GM21786 (cell line): ENCODE measurements at regions not wholly inside any gene's neighbourhood (a gene's known extent, or its start where the extent isn't known, plus 50 kb on each side); places are given as distances from the start of the nearest gene placed in this dataset.

Experiments used
- ATAC-seq: cut with Tn5 transposase; IDR thresholded peaks from one replicate; pipeline ENCODE4 v1.9.1; 2021; ENCODE audit not compliant: unreplicated experiment

DNA sequence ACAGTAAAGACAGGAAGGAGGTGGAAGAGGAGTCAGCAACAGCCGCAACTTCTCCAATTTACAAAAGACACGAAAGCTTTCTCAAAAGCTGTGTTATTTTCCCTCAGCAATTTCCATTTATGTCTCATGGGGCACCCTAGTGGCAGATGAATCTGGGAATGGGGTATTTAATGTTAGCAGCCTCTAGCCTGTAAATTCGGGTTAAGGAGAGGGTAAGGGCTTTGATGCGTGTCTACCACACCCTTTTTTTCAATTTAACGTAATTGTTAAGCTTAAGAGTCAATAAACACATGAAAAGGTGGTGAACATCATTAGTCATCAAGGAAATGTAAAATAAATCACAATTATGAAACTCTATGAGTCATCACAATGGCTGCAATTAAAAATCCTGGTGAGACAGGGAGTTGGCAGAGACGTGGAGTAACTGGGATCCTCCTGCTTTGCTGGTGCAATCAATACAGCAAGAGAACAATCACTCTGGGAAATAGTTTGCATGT lies 986.4 kb downstream of the AACS start:
- ATAC-seq, result no peak

DNA sequence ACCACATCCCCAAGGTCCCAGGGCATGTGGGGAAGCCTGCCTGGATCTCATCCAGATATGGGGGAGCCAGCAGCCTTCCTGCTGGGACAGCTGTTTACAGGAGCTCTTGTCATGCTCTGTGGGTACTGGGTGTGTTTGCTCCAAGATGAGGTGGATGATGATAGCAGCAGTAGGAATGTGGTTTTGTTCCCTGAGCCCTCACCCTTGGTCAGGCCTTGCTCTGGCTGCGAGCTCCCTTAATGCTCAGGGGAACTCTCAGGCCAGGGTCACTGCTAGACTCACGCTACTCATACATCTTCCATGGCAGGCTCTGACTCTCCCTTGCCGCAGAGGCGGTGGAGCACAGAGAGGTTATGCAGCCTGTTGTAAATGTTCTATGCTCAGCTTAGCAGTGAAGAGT lies 990.3 kb downstream of the AACS start:
- no peak for ATAC-seq

GRCh38 chr12:126061777-126062176 lies 996.5 kb downstream of the AACS start:
- ATAC-seq, result no peak

DNA sequence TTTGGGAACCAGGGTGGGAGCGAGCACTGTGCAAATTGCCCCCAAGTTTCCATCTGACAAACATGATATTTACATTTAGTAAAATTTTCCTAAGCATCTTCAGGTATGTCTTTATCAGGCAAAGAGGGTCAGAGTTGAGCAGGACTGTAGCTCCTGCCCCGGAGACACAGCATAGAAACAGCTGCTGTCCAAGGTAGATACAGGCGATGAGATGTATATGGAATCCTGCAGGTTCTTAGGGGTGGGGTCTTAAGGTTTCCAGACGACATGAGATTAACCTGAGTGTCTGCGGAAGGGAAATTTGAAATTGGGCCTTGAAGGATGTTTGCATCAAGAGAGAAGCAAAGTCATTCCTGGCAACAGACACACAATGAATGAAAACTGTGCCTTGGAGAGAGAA lies 998.8 kb downstream of the AACS start:
- no peak for ATAC-seq

DNA sequence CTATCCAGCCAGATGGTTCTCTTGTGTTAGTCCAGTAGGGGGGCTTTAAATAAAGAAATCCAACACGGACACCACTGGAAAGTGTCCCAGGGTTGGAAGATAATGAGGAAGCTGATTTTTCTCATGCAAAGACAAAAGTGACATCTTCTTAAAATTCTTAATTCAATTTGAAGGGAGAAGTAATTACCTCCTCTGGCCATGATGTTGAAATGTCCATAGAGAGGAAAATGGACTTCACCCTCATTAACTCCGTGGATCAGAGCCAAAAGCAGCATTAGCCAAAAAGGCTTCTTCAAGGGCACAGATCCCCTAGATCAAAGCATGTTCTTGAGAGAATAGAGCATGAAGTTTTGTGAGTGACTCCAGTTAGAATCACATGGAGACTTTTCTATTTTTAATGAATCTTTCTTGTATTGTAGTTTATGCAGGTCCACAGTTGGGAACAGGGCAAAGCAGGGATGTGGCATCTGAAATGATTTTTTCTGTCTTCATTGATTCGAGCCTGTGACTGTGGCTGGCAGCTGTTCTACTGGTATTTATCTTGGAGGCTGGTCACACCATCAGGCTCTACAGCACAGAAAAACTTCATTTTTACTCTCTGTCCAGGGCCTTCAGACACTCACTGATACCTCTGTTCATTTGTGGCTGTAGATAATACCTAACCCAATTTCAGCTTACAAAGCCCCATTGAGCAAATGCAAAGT lies 1002.5 kb downstream of the AACS start:
- ATAC-seq, result no peak

DNA sequence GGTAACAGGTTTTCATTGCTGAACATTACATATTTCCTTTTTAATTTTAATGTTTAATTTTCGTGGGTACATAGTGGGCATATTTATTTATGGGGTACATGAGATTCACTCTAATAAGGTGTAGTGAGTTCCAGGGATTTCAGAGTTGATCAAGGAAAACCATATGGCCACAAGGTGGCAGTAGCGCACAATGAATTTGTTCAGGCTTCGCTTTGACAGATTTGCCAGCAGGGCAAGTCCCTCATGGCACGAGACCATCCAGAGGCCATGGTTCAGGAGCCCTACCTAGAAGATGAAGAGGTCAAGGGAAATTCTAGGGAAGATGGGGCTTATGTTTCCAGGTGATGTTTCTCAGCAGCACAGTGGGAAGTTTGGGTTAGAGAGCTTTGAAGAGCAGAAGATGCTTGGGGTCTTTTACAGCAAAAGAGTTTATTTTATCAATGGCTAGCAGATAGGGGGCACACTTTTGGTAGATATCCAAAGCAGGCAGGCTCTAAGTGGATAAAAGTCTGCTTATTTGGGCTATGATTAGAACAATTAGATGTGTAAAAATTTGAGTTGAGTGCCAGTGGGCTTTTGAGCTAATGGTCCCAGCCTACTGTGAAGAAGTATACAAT lies 1004.4 kb downstream of the AACS start:
- no peak for ATAC-seq

DNA sequence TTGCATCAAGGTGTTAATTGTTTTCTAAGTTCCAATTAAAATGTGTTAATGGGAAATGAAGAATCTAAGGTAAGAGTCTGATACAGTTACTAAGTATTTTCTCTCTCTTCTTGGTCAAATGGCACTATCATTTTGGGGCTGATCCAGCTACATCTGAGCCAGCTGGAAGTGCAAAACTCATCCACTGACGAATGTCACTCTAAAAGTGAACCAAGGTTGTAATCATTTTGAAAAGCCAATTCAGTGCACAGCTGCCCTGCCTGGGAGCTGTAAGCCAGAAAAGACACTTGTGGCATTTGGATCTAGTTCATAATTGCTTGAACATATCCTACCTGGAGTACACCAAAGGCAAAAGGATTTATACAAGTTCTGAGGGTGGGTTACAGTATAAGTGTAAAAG lies 1011.3 kb downstream of the AACS start:
- ATAC-seq, result no peak

- no peak for ATAC-seq
Observed at GRCh38 chr12:126083926-126084325, 1018.7 kb downstream of the AACS start.

GRCh38 chr12:126084480-126084879 lies 1019.2 kb downstream of the AACS start:
- no peak for ATAC-seq

GRCh38 chr12:126086242-126086641 lies 1021.0 kb downstream of the AACS start:
- no peak for ATAC-seq

DNA sequence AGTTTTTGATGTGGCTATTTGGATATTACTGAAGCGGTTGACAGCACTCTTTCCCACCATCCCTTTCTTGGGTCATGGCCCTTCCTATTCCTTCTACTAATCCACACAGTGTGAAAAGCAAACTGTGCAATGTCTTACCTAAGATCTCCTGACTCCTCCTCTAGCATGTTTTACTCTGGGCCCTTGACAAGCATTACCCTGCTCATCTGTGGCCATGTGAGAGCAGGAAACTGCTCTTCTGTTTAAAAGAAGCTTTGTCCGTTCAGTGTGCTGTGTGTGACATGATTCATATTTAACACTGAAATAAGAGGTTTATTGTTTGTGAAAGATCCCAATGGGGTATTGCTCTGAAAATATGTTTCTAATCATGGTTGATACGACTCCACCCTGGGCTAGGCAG lies 1022.5 kb downstream of the AACS start:
- no peak for ATAC-seq

- no peak for ATAC-seq
Observed at GRCh38 chr12:126093908-126094307, 1028.7 kb downstream of the AACS start.

GRCh38 chr12:126095748-126096510 lies 1030.7 kb downstream of the AACS start:
- no peak for ATAC-seq

DNA sequence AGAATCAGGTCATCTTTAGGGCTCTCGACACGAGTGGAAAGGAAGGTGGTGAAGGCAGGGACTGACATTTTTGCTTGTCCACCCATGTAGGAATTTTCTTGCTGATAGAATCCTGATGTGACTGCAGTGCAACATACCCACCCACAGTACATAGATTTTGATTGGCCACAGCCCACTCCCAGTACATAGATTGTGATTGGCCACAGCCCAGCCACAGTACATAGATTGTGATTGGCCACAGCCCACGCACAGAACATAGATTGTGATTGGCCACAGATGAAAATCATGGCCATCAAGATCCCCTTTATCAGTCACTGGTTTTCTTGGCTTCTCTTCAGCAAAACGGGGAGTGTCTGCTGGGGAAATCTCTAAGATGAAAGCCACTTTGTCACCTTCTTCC lies 1041.5 kb downstream of the AACS start:
- no peak for ATAC-seq

DNA sequence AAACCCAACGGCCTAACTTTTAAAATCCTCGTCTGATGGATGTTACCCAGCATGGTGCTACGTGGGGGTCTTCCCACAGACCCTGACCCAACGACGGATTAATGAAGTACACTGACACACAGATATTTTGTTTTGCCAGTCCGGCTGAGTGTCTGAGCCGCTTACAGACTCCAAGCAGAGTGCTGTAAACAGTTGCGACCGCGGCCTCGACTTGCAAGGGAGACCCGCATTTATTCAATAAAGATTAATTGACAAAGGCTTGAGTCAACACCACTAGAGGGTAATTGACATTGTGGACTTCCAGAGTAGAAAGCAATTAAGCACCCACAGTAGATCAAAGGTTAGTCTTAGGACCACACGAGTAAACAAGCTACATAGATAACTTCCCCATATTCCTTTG lies 1042.4 kb downstream of the AACS start:
- ATAC-seq, result no peak

- ATAC-seq, result no peak
Observed at GRCh38 chr12:126108247-126108646, 1043.0 kb downstream of the AACS start.

- no peak for ATAC-seq
Observed at GRCh38 chr12:126112141-126112540, 1046.9 kb downstream of the AACS start.

DNA sequence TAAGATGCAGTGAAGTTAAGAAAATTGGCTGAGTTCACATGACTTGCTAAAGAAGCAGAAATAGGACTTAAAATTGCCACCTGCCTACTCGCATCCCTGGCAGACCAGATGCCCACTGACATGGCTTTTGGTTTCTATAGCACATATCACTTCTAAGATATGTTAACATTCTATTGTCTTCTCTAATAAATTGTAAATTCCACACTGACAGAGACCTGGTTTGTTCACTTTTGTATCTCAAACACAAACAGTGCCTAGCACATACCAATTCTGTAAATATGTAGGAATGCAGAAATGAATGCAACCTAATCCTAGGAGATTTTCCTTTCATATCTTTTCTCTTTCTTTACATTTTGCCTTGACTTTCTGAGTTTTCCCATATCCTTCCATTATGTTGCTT lies 1047.6 kb downstream of the AACS start:
- ATAC-seq, result no peak

GRCh38 chr12:126114441-126114840 lies 1049.2 kb downstream of the AACS start:
- ATAC-seq, result no peak

DNA sequence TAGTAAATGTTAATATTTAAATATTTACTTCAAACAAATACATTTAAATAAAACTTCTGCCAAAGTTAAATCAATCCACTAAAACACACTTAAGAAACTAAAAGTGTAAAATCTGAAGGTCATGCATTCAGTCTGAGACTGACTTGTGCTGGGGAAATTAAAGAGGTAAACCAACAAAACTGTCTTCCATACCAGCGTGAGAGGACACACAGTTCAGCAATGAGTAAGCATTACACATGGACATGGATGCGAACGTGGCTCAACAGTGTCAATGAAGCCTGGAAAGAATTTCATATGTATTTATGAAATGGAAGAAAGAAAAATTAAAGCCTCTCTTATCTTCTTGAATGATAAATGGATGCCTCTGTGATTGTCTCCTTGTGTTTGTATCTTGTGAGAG lies 1052.3 kb downstream of the AACS start:
- no peak for ATAC-seq

DNA sequence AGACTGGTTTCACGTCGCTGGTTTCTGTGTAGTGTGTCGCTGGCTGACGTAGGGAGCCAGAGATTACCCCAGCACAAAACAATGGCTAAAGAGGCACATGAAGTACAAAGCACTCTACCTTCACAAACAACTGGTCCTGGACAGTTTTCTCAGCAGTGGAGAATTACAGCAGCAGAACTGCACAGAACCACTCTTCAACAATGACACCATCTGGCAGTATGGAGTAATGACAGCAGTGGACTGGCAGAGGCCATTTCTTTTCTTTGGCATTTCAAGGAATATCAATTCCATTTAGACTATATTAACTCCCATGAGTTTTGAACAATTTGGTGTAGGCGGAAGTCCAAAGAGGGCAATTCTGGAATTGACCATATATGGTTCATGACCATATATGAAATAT lies 1074.1 kb downstream of the AACS start:
- ATAC-seq, result no peak

DNA sequence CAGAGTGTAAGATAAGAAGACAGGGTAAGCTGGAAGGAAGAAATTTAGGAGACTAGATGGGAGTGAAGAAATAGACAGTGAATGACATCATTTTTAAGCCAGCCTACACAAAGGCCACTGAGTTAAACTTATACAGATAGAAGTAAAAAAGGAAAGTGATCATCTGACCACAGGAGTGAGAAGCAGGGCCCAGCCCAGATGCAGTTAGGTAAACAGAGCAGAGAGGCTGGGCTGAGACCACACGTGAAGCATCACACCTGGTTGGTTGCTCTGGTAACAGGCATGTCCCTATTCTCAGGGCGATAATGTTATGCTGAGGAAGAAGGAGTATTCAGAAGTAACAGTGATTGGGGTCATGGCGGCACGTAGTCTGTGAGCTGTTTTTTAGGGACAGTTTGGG lies 1079.4 kb downstream of the AACS start:
- no peak for ATAC-seq
